IMR-90 (cell line): ENCODE measurements at regions not wholly inside any gene's neighbourhood (a gene's known extent, or its start where the extent isn't known, plus 50 kb on each side); places are given as distances from the start of the nearest gene placed in this dataset. TPM values are rescaled to one million over a fixed set of nuclear protein-coding genes. Genes with fewer than 3 reads are reported as not detected.

Source experiments
- ATAC-seq: fragments of 200-7000 bp; cut with Tn5 transposase; 2 replicates; pipeline ENCODE4 v1.9.1; 2020; ENCODE audit warnings: low read depth, mild to moderate bottlenecking, moderate library complexity
- BruUV-seq: library from RNA; stranded (reverse); fragments of 400-500 nt; replicated peaks from 2 replicates; lab custom pipeline; 2021; lab: Mats Ljungman, UMichigan
- CTCF ChIA-PET: fragments of 300-600 bp; formaldehyde crosslinking; extraction: SDS; loops from one replicate; lab custom pipeline; 2021; ENCODE audit warnings: antibody characterized with exemption; lab: Yijun Ruan, JAX
- POLR2A ChIA-PET: fragments of 300-600 bp; sonication (Branson Sonifier 250); formaldehyde crosslinking; loops from one replicate; lab custom pipeline; 2022; ENCODE audit warnings: antibody characterized with exemption; ENCODE audit not compliant: unreplicated experiment; lab: Charles Lee
- DNase-seq: peaks from one replicate; pipeline ENCODE4 v3.0.0; 2013
- H2AFZ ChIP-seq: replicated peaks from 2 replicates; pipeline ENCODE3; 2013; ENCODE audit warnings: low read length, mild to moderate bottlenecking; ENCODE audit not compliant: poor library complexity
- H2AK5ac ChIP-seq: 2 replicates; pipeline ENCODE4 v1.6.1; 2013; ENCODE audit warnings: low read depth, low read length, inconsistent platforms
- H2AK9ac ChIP-seq: replicated peaks from 2 replicates; pipeline ENCODE3; 2013; ENCODE audit warnings: mild to moderate bottlenecking, low read depth, low read length, moderate library complexity; ENCODE audit not compliant: poor library complexity
- H2BK120ac ChIP-seq: 2 replicates; pipeline ENCODE4 v1.6.1; 2013; ENCODE audit warnings: low read depth, low read length, inconsistent platforms
- H2BK15ac ChIP-seq: 3 replicates; pipeline ENCODE4 v1.6.1; 2013; ENCODE audit warnings: low read depth, low read length, inconsistent platforms
- H2BK20ac ChIP-seq: 2 replicates; pipeline ENCODE4 v1.6.1; 2013; ENCODE audit warnings: low read depth, mild to moderate bottlenecking, inconsistent platforms, low read length, moderate library complexity
- H2BK5ac ChIP-seq: 2 replicates; pipeline ENCODE4 v1.6.1; 2013; ENCODE audit warnings: mild to moderate bottlenecking, low read depth, low read length, inconsistent platforms; ENCODE audit not compliant: poor library complexity, severe bottlenecking
- H3K14ac ChIP-seq: replicated peaks from 2 replicates; pipeline ENCODE4 v1.6.1; 2013; ENCODE audit warnings: low read depth, low read length, inconsistent platforms
- H3K18ac ChIP-seq: 2 replicates; pipeline ENCODE4 v1.6.1; 2013; ENCODE audit warnings: low read depth, low read length, control low read depth
- H3K23ac ChIP-seq: 2 replicates; pipeline ENCODE4 v1.6.1; 2013; ENCODE audit warnings: low read depth, low read length, inconsistent platforms
- H3K27ac ChIP-seq: 2 replicates; pipeline ENCODE4 v1.5.1; 2013; ENCODE audit warnings: mild to moderate bottlenecking, control low read depth, low read length; ENCODE audit not compliant: insufficient read depth
- H3K27me3 ChIP-seq: 2 replicates; pipeline ENCODE4 v1.6.1; 2013; ENCODE audit warnings: low read length; ENCODE audit not compliant: control insufficient read depth, insufficient read depth
- H3K36me3 ChIP-seq: 2 replicates; pipeline ENCODE4 v1.6.1; 2013; ENCODE audit warnings: low read length, mixed read lengths; ENCODE audit not compliant: control insufficient read depth, insufficient read depth
- H3K4ac ChIP-seq: 2 replicates; pipeline ENCODE4 v1.6.1; 2013; ENCODE audit warnings: low read depth, low read length, inconsistent platforms
- H3K4me1 ChIP-seq: 2 replicates; pipeline ENCODE4 v1.6.1; 2013; ENCODE audit warnings: low read length, mixed read lengths; ENCODE audit not compliant: control insufficient read depth, insufficient read depth
- H3K4me2 ChIP-seq: 2 replicates; pipeline ENCODE4 v1.6.1; 2013; ENCODE audit warnings: low read depth, mild to moderate bottlenecking, control low read depth, low read length, moderate library complexity
- H3K4me3 ChIP-seq: 2 replicates; pipeline ENCODE4 v1.5.1; 2013; ENCODE audit warnings: low read depth, mild to moderate bottlenecking, control low read depth, low read length, moderate library complexity; ENCODE audit not compliant: insufficient read depth
- H3K56ac ChIP-seq: 2 replicates; pipeline ENCODE4 v1.6.1; 2013; ENCODE audit warnings: low read length, inconsistent platforms; ENCODE audit not compliant: insufficient read depth; ENCODE audit errors: extremely low read depth
- H3K79me1 ChIP-seq, 2 experiments: 2 replicates each; pipeline ENCODE4 v1.6.1; 2013; ENCODE audit warnings: low read length in 2 of 2, inconsistent platforms in 1 of 2, low read depth in 1 of 2
- H3K9ac ChIP-seq: 2 replicates; pipeline ENCODE4 v1.6.1; 2013; ENCODE audit warnings: low read depth, low read length, control low read depth
- H3K9me1 ChIP-seq: 2 replicates; pipeline ENCODE4 v1.6.1; 2013; ENCODE audit warnings: low read length, inconsistent platforms; ENCODE audit not compliant: insufficient read depth
- H3K9me3 ChIP-seq: 2 replicates; pipeline ENCODE4 v1.6.1; 2013; ENCODE audit warnings: low read length; ENCODE audit not compliant: control insufficient read depth, insufficient read depth
- H4K20me1 ChIP-seq: 2 replicates; pipeline ENCODE4 v1.6.1; 2013; ENCODE audit warnings: low read length, inconsistent platforms; ENCODE audit not compliant: insufficient read depth
- H4K5ac ChIP-seq: 2 replicates; pipeline ENCODE4 v1.6.1; 2013; ENCODE audit warnings: mild to moderate bottlenecking, low read depth, low read length, control low read depth
- H4K8ac ChIP-seq, 2 experiments: 2 replicates each; pipeline ENCODE4 v1.6.1; 2013; ENCODE audit warnings: low read depth in 2 of 2, low read length in 2 of 2, control low read depth in 1 of 2, inconsistent platforms in 1 of 2
- H4K91ac ChIP-seq: 2 replicates; pipeline ENCODE4 v1.6.1; 2013; ENCODE audit warnings: low read depth, low read length, inconsistent platforms; ENCODE audit not compliant: insufficient read depth
- RAD21 ChIP-seq: IDR thresholded peaks from 2 replicates; pipeline ENCODE4 v1.6.1; 2012; ENCODE audit warnings: low read length, improper control_type of control experiment
- RFX5 ChIP-seq: IDR thresholded peaks from 2 replicates; pipeline ENCODE4 v1.8.0; 2012; ENCODE audit warnings: low read depth, mild to moderate bottlenecking, low read length, moderate library complexity
- WGBS, 2 experiments: methylation state at CpG; one replicate each; pipeline versions ENCODE4 v1.1.5 to v1.1.7; 2013; ENCODE audit warnings: missing lambda C conversion rate in 2 of 2; ENCODE audit not compliant: insufficient read length in 1 of 2; ENCODE audit errors: extremely low coverage in 2 of 2; 5-methylcytosine and 5-hydroxymethylcytosine counted together
- dilution Hi-C: fragments of 300-500 bp; cut with HindIII; formaldehyde crosslinking; loops from one replicate; pipeline ENCODE4 v1.14.3; 2018; ENCODE audit warnings: low sequenced_read_pairs; ENCODE audit not compliant: unreplicated experiment
- in situ Hi-C: fragments of 300-500 bp; cut with MboI; formaldehyde crosslinking; loops from 3 replicates; pipeline ENCODE4 v1.14.3; 2019; ENCODE audit warnings: low sequenced_read_pairs, inconsistent platforms, mixed read lengths
- intact Hi-C: fragments of 100-400 bp; cut with micrococcal nuclease; formaldehyde crosslinking; loops from 2 replicates; pipeline ENCODE4 v1.10.0; 2022
- microRNA-seq, 2 experiments: library from miRNA; stranded (forward) in 1 of 2; unstranded in 1 of 2; fragments of 10-50 nt in 1 of 2; fragments of <30 nt in 1 of 2; gene quantifications in 1 of 2; microRNA quantifications in 1 of 2; one replicate each; pipeline versions ENCODE3 to v1.1.0; 2013 to 2020; ENCODE audit not compliant: insufficient read depth in 1 of 2, insufficient read length in 1 of 2, unreplicated experiment in 1 of 2
- small RNA-seq, 5 experiments: library from RNA; depleted of rRNA; stranded (forward); fragments of <200 nt; gene quantifications; one replicate each; pipeline ENCODE3, GENCODE V24; 2012

GRCh38 chr20:25749649-25750048, 53.0 kb upstream of the ZNF337 start:
- CTCF ChIA-PET = no interaction called here

More at GRCh38 chr20:25749649-25750048, 53.0 kb upstream of the ZNF337 start:
- Histone ChIP-seq H2BK15ac (no peak overlapping the region), H2BK5ac (no peak overlapping the region), H3K14ac (no peak overlapping the region), H3K27me3 (0 out of 2 replicates have a peak, but pooled peaks cover 2% of the 10 kb centered on the region), H3K36me3 (no peaks in the 10 kb centered on the region), H2AK9ac (no peak overlapping the region), H3K4me3 (no peak overlapping the region), H3K9ac (no peak overlapping the region), H2AK5ac (no peak overlapping the region), H2AFZ (no peak overlapping the region), H3K27ac (no peak overlapping the region), H2BK20ac (no peak overlapping the region), H3K4me1 (no peaks in the 10 kb centered on the region), H3K56ac (no peak overlapping the region), H2BK120ac (no peak overlapping the region), H4K91ac (no peak overlapping the region), H3K18ac (no peak overlapping the region), H4K5ac (no peak overlapping the region), H3K9me3 (no peaks in the 10 kb centered on the region), H3K4ac (no peak overlapping the region), H3K79me1 (no peaks in the 10 kb centered on the region), H4K8ac (no peak overlapping the region), H3K4me2 (no peak overlapping the region), H3K9me1 (0 out of 2 replicates have a peak, but pooled peaks cover 3% of the 10 kb centered on the region), H4K20me1 (no peaks in the 10 kb centered on the region), H3K23ac (no peak overlapping the region)
- POLR2A ChIA-PET = no interaction called here
- in situ Hi-C loops = no loop called here
- DNase-seq (no peak), ATAC-seq (no peak)
- dilution Hi-C loops = no loop called here
- 90% methylated on average over 4 of the region's 4 CpGs; no CpG with 5 or more reads in 1 of the 2 experiments for WGBS, 2 experiments
- TF ChIP-seq RFX5 (no peak), RAD21 (no peak)
- intact Hi-C loops = no loop called here
- BruUV-seq = no TSS peak

Small RNA genes in the stretch of these regions (microRNA-seq; reads per million reads assigned to microRNA genes)
- not detected for gene CFTRP1 (ENCODE audit: insufficient read depth, insufficient read length)
- not detected for gene MIR663A (ENCODE audit: unreplicated experiment)

Small RNA genes in the stretch of these regions (small RNA-seq; reads per million reads assigned to genes)
- gene CFTRP1 = 0 reads per million in 5 experiments
